NOMO-1 treated with DMSO at 0.1 percent for 48 hours (cell line): ENCODE measurements at regions not wholly inside any gene's neighbourhood (a gene's known extent, or its start where the extent isn't known, plus 50 kb on each side); places are given as distances from the start of the nearest gene placed in this dataset.
A peak's percentile ranks its signal among the peaks of the same experiment; 100 is the strongest.

Source experiments
- DNase-seq: peaks from one replicate; lab custom pipeline; 2025; ENCODE audit not compliant: unreplicated experiment; lab: John Stamatoyannopoulos, UW

GRCh38 chr3:178443634-178444033 is 92.6 kb upstream of the KCNMB2 start:
- peak; percentile 7 for DNase-seq

DNA sequence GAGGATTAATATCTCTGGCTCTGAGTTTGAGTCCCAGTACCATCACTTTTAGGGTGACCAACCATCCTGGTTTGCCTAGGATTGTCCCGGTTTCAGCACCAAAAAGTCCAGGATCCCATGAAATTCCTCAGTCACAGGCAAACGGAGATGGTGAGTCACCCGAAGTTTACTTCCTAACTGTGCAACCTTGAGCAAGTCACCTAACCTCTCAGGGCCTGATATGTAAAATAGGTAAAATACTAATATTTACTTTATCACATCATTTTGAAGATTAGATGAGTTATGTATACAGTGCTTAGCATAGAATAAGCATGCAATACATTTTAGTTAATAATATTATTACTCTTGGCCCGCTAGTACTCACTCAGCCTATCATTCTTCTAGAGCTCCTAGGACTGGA is 91.1 kb upstream of the KCNMB2 start:
- DNase-seq, result no peak

DNA sequence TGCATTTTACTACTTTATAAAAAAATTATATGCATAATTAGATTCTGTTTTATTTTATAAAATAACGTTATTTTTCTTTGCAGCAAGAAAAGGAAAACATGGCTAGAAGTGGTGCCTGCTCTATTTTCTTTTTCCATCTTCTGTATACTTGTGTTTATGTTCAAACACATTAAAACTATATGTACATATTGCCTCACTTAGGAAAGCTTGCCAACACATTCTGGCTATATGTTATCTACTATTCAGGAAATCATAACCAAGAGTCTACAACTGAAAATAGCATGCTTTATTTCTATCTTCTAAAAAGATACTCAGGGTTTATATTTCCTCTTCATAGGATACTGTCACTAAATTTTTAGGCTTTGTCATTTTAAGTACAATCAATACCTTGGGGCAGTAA is 90.2 kb upstream of the KCNMB2 start:
- no peak for DNase-seq

- DNase-seq, result no peak
These were observed 85.8 kb upstream of the KCNMB2 start for GRCh38 chr3:178450476-178450875.

DNA sequence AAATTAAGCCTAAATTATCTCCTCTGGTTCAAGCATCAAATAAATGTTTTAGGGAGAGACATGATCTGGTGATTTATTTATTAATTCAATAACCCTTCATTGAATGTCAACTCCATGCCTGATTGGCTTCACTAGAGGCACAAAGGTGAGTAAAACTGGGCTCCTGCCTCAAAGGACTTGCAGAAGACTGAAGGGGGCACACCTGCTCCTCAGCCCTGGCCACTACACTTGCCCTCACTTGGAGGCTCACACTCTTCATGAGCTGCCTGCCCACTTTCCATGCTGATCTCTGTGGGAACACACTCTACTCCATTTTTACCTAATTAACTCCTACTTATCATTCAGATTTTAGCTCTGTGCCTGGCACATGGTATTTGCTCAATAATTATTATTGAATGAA is 84.4 kb upstream of the KCNMB2 start:
- DNase-seq, result no peak

GRCh38 chr3:178454726-178455125 is 81.5 kb upstream of the KCNMB2 start:
- no peak for DNase-seq

DNA sequence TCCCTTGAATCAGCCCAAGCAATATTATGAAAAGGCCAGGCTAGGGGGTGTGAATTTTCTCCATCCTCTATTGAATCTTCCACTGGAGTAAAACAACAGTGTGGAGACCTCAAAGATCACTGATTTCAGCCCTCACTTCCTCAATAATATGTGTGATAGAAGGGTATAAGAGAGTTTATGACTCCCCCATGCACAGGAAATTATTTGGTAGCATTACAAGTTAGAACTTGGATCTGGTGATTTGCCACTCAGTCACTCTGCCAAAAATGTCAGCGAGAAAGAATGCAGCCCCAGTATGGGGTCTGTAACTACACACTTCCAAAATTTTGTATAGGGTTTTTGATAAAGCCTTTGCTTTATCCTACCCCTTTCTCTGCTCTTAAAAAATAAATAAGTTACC is 81.0 kb upstream of the KCNMB2 start:
- DNase-seq, result no peak

DNA sequence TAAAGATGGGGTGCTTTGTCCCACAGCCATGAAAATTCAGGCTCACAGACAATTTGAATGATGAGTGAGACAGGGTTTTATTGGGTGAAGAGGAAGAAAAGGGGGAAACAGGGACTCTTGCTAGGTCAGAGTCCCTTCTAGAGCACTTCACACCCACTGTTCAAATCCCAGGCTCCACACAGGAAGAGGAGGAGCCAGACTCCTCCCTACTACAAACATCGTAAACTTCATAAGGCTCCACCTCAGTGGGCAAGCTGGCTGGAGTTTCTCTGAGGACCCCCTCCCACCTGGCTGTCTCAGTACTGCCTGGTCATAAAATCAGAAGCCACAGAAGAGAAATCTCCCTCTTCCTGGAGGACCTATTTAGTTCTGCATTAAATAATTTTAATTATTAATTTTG is 80.3 kb upstream of the KCNMB2 start:
- DNase-seq, result no peak

GRCh38 chr3:178456621-178457285 is 79.5 kb upstream of the KCNMB2 start:
- no peak for DNase-seq

GRCh38 chr3:178457511-178457910 is 78.7 kb upstream of the KCNMB2 start:
- DNase-seq, result no peak

GRCh38 chr3:178458313-178459037 is 77.8 kb upstream of the KCNMB2 start:
- DNase-seq, result no peak

- no peak for DNase-seq
These were observed 77.2 kb upstream of the KCNMB2 start for GRCh38 chr3:178459038-178459410.

DNA sequence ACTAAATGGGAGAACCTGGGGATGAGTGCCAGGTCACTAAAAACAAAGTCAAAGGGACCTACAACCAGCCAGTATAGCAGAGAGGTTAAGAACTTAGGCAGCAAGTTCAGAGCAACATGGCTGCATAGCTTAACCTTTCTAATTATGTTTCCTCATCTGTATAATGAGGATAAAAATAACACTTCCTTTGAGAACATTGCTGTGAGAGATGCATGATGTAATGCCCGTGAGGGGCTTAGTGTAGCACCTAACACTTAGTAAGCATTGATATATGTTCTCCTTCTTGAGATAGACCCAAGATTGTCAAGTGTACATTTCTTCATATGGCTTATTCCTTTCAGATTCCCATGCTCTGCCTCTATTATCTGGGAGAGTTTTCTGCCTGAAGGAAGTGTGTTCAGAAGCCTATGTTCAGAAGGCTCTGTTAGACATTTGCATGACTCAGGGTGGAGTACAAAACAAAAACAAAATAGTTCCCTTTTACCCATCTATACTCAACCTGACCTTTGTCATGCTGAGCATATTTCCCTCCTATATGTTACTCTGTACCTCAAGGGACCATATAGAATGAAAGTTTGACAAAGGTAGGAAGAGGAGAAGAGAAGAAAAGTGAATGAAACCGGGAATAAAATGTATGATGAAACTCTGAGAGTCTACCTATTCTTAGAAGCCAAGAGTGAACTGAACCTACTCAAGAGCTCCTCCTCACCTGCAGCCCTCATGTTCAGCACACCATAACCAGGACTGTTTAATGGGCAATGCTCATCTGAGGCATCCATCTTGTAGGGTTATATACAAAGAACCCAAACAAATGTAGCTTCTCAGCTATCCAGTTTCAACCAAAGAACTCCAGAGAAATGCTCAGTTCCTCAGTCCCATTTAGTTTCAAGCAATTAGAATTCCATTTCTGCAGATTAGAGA is 70.7 kb upstream of the KCNMB2 start:
- no peak for DNase-seq

GRCh38 chr3:178472941-178473340 is 63.3 kb upstream of the KCNMB2 start:
- no peak for DNase-seq

DNA sequence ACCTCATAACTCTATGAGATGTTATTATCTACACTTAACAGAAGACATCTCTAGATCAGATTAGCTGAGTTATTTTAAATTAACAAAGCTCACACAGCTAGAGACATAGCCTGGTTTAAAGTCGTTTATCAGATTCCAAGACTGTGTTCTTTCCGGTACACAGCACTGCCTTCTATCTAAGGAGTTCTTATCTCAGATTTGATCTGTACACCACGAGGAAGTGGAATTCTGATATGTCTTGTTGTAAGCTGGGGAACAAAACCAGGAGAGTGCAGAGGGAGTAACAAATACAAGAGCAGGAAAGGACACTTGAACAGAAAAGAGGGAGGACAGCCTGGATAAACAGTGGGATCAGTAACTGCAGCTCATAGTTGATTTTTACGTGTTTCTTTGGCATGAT is 61.7 kb upstream of the KCNMB2 start:
- DNase-seq, result no peak

GRCh38 chr3:178475062-178475461 is 61.2 kb upstream of the KCNMB2 start:
- no peak for DNase-seq

DNA sequence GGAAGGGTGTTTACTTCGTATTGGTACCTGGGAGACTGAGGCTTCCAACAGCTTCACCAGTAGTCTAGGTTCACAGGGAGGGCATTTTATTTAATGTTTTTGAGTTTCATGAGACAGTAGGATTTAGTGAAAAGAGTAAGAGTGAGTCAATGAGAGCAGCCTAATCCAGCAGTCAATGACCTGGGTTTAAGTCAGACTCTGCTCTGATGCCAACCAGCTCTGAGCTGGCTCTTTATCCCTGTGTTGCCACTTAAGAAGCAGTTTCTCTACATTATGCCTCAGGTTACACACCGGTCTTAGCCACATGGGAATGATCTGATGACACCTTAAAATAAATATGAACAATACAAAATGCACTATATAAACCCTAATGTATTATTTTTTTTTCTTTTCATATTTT is 59.4 kb upstream of the KCNMB2 start:
- no peak for DNase-seq

DNA sequence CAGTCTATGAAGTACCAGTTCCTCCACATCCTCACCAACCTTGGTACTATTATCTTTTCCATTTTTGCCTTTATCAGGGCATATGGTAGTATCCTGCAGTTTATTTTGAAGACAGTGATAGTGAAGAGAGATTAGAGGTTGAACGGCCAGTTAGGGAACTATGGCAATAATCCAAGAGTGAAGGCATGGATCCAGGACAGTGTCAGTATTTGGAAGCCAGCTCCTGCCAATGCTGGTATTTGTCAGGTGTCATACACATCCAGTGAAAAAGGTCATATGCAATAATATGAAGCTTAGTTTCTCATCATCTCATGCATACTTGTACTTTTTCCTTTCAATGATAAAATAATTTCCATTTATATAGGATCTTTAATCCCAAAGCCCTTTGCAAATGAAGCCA is 56.8 kb upstream of the KCNMB2 start:
- DNase-seq, result no peak

DNA sequence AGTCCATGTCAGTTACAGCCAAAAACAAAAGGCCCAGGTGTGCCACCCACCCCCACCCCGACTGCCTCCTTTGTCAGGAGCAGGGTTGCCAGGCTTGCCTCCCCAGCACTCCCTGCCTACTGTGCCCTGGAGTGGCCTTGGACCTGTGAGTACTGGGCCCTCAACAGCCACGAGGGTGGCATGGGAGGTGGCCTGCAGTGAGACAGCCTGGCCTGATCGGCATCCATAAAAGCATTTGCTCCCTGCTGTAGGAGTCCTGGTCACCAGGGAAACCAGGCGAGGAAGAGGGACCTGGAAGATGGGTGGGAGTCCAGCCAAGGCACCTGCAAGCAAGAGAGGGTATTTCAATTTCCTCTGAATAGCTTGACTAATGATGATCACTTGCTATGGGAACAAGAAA is 56.4 kb upstream of the KCNMB2 start:
- no peak for DNase-seq

- DNase-seq, result no peak
These were observed 56.0 kb upstream of the KCNMB2 start for GRCh38 chr3:178480274-178480673.

GRCh38 chr3:178480795-178481194 is 55.4 kb upstream of the KCNMB2 start:
- peak; percentile 12 for DNase-seq

GRCh38 chr3:178482981-178483380 is 53.3 kb upstream of the KCNMB2 start:
- no peak for DNase-seq
